GM18520 (cell line): ENCODE measurements at regions not wholly inside any gene's neighbourhood (a gene's known extent, or its start where the extent isn't known, plus 50 kb on each side); places are given as distances from the start of the nearest gene placed in this dataset.
"Not testable (repeated sequence)": the region's sequence is repeated elsewhere in the genome, so short reads cannot be mapped to it uniquely, and the experiment has no call there.

Experiments
- ATAC-seq: cut with Tn5 transposase; IDR thresholded peaks from one replicate; pipeline ENCODE4 v1.9.1; 2021; ENCODE audit not compliant: unreplicated experiment

DNA sequence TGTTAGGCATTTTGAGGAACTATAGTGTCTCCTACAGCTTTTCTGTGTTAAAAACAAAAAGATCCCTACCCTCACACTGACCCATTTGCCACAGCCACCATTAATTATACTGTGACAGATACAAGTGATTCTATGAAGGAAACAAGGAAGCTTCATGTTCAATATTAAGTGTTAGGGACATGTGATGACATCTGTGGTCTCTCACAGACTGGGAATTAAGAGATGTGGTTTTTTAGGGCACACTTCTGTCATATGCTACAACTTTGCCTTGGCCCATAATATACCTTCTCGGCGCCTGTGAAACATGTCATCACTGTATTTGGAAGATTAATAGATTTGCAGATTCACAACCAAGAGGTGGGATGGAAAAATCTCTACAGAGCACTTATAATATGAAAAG is 102.9 kb upstream of the TCF21 start:
- no peak for ATAC-seq

DNA sequence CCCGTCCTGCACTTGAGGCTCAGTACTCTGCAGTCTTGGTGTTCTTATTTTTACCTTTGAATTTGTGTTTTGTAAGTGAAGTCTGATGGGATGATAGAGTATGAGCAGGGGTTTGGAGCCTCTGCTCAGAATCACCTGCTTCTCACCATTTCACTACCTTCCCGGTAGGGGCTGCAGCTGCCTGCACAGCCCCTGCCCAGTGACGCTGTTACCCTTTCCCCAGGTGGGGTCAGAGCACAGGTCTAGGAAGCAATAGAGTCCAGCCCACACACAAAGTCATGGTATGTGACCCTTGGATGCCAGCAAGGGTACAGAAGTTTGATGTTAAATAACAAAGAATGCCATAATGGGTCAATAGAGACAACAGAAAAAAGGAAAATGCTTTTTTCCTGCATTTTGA is 101.8 kb upstream of the TCF21 start:
- ATAC-seq, result no peak

DNA sequence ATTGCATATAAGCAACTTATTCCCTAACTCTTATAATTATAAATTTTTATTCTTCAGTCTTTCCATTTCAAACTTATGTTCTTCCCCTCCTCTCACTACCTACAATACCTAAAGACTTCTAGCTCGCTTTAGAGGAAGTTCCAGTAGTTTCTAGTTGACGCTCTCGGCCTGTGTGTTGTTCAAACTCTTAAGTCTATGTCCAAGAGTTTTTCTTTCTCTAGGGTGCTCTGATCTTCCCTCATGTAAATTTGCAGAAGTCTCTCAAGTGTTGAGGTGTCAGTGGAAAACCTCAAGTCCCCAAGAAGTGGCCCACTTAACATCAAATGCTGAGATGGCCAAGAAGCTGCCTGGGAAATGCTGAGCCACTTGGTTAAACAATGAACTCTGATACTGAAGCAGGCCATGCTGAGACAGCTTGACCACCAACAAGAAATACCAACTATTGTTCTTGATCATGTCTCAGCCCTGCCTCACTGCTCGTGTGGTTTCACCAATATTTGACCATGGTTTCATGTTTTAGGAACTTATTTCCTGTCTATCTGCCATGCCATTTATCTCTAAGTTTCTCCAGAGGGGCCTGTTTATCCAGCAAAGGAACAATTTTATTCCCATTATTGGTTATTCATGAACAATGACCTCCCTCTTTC is 100.9 kb upstream of the TCF21 start:
- ATAC-seq, result no peak

DNA sequence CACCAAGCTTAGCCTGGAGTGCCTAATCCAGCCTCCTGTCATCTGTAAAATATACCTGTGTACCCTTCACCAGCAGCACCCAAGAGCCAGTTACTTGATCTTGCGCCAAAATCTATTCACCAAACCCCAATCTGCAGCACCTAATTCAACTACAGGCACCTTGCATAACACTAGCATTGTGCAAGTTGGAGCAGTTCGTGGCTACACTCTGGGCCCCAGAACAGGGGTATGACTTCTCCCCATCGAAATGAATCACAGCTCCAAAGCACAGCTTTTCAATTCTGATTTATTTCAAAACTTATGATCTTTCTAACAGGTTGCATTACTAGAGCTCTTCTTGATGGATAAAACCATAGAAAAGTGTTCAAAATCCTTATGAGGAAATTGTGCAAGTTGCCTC is 100.4 kb upstream of the TCF21 start:
- ATAC-seq, result no peak

DNA sequence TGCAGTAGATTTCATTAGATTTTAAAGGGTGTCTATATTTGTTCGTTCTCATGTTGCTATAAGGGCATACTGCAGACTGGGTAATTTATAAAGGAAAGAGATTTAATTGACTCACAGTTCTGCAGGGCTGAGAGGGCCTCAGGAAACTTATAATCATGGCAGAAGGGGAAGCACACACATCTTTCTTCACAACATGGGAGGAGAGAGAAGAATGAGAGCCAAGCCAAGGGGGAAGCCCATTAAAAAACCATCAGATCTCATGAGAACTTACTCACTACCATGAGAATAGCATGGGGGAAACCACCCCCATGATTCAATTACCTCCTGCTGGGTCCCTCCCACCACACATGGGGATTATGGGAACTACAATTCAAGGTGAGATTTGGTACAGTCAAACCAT is 99.5 kb upstream of the TCF21 start:
- not testable (repeated sequence) for ATAC-seq

DNA sequence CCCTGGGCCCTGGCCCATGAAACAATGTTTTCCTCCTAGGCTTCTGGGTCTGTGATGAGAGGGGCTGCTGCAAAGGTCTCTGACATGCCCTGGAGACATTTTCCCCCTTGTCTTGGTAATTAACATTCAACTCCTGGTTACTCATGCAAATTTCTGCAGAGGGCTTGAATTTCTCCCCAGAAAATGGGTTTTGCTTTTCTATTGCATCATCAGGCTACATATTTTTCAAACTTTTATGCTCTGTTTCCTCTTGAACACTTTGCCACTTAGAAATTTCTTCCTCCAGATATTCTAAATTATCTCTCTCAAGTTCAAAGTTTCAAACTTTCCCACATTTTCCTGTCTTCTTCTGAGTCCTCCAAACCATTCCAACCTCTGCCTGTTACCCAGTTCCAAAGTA is 98.2 kb upstream of the TCF21 start:
- not testable (repeated sequence) for ATAC-seq

DNA sequence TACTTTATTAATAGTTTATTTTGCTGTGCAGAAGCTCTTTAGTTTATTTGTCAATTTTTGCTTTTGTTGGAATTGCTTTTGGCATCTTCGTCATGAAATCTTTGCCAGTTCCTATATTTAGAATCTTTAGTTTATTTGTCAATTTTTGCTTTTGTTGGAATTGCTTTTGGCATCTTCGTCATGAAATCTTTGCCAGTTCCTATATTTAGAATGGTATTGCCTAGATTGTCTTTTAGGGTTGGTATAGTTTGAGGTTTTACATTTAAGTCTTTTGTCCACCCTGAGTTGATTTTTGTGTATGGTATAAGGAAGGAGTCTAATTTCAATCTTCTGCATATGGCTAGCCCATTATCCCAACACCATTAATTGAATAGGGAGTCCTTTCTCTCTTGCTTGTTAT is 93.9 kb upstream of the TCF21 start:
- not testable (repeated sequence) for ATAC-seq

DNA sequence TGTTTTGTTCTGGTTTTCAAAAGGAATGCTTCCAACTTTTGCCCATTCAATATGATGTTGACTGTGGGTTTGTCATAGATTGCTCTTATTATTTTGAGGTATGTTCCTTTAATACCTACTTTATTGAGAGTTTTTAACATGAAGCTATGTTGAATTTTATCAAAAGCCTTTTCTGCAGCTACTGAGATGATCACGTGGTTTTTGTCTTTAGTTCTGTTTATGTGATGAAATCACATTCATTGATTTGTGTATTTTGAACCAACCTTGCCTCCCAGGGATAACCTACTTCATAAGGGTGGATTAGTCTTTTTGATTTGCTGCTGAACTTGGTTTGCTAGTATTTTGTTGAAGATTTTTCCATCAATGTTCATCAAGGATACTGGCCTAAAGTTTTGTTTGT is 92.7 kb upstream of the TCF21 start:
- no peak for ATAC-seq

DNA sequence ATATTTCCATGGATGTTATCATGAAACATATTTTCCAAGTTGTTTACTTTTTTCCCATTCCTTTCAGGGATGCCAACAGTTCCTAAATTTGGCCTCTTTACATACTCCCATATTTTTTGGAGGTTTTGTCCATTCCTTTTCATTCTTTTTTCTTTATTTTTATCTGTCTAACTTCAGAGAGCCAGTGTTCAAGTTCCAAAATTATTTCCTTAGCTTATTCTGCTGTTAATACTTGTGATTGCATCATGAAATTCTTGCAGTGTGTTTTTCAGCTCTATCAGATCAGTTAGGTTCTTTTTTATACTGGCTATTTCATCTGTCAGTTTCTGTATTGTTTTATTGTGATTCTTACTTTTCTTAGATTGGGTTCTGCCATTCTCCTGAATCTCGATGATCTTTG is 89.9 kb upstream of the TCF21 start:
- no peak for ATAC-seq

DNA sequence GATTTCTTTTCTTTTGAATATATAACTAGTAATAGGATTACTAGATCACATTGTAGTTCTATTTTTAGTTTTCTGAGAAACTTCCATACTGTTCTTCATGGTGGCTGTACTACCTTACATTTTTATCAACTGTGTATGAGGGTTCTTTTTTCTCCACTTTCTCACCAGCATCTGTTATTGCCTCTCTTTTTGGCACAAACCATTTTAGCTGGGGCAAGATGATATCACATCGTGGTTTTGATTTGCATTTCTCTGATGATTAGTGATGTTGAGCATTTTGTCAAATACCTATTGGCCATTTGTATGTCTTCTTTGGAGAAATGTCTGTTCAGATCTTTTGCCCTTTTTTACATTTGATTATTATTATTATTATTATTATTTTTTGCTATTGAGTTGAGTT is 86.1 kb upstream of the TCF21 start:
- no peak for ATAC-seq

DNA sequence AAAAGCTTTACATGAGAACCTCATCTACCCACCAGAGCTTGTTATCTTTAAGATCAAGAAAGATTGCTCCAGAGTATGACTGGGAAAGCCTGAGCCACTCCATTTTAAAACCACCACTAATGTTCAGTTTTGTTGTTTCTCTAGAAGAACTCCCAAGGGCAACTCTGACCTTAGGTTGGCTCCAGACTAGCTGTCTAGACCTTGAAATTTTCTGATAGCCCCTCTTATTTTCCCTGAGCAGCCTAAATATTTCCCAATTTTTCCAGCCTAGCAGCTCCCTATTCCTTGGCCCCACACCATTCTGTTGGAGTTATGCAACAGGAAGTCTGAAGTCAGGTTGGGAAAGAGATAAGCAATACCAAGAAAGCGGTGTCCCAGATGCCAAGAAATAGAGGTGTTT is 84.6 kb upstream of the TCF21 start:
- ATAC-seq, result no peak

DNA sequence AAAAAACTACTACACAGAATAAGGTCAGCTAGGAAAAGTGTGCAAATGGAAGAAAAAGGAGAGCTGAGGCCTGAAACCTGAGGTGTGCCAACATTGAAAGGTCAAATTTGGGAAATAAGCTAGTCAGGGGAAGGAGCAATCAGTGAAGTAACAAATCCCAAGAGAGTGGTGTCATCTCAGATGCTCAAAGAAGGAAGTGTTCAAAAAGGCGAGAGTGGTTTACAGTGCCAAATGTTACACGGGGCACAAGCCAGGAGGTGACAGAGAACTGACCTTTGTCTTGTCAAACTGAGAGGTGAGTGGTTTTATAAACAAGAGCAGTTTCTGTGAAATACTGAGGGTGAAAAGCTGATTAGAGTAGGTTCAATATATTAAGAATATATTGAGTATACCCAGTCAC is 83.0 kb upstream of the TCF21 start:
- ATAC-seq, result peak; percentile 83

DNA sequence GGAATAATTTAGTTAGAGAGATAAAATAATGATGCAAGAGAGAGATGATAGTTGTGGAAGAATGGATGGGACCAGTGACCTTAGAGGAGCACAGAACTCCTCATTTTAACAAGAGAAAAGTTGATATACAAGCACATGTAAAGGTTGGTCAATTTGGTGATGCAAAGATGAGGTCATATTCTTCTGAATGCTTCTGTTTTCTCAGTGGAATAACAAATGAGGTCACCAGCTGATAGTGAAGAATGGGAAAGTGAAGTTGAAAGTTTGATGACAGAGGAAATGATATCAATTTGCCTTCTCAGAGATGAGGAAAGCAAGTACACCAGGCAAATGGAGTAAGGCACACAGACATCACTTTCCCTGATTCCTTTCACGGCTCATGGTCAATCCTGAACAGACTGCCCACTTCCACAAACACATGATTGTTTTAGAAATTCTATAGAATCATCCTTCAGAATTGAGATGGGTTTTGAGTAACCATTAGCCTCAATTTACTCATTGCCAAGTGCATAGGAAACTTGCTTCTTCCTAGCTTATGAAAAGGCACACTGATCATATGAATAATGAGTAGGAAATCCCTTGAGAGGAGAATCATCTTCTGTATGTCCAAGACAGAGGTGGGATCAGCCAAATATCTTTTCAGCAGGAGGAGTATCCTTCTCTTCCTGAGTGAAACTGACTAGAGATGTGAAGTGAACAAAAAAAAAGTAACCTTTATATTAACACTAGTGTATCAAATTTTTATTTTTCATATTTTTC is 82.4 kb upstream of the TCF21 start:
- ATAC-seq, result no peak

DNA sequence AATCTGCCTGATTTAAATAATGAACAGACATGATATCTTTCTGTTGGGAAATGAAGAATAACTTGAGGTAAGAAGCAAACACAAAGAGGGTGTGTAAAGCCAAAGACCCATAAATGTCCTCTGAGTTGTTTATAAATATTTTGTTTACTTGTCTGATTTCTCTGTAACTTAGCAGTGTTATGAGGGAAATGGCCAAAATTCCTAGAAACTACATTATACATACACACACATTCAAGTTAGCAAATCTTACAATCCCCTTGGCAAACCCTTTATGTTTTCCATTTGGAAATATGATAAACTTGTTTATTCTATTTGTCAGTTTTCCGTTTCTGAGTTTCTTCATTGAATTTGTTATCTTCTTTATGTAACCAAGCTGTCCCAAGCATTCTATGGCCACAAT is 81.4 kb upstream of the TCF21 start:
- no peak for ATAC-seq

DNA sequence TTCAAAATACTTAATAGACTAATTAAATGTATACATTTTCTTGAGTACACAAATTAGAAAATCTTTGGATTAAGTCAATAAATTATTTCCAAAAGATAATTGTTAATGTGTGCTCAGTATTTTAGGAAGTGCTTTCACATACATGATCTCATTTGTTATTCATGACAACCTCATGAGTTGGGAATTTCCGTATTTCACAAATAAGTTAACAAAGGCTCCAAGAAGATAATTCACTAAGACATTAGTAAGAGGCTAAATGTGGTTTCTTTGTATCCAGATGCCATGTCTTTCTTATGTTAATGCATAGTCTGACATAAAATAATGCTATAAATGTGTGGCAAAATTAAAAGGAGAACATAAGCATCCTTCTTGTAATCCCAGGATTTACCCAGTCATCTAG is 79.5 kb upstream of the TCF21 start:
- ATAC-seq, result no peak

DNA sequence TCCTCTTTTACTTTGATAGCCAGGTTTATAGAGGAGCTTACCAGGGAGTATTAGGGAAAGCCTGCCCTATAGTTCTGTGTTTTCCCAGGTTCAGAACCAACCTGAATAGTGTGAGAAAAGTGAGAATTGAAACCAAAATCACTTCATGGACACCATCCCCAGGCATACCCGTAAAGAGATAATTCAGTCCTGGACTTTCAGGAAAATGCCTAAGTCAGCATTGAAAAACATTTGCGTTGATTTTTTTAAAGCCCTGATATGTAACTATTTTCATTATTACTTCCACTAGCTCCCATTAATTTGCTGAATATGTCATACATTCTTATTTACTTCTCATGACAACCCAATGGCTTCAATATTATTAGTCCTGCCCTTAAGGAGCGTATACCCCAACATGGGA is 77.4 kb upstream of the TCF21 start:
- ATAC-seq, result no peak

DNA sequence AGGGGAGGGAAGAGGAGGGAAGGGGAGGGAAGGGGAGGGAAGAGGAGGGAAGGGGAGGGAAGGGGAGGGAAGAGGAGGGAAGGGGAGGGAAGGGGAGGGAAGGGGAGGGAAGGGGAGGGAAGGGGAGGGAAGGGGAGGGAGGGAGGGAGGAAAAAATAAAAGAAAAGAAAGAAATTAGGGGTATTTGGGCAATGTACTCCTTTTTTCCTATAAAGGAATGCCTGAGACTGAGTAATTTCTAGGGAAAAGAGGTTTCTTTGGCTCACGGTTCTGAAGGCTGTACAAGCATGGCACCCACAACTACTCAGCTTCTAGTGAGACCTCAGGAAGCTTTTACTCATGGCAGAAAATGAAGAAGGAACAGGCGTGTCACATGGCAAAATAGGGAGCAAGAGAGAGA is 76.5 kb upstream of the TCF21 start:
- ATAC-seq, result not testable (repeated sequence)

DNA sequence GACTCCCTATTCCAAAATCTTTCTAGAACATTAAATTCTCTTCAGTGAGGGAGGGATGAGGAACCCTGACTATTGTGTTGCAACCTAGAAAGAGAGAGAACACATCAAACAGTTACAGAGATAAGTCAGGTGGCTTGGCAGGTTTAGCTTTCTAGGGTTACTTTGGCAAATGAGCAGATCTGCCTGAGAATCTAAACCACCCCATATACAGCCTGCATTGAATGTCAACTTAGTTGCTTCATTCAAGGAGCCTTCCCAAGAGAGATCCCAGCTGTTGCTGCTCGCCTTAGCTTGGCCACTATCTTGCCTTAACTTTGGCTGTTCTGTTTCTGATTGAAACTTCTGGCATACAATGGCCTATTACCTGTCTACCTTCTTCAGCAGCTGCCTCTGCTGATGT is 74.7 kb upstream of the TCF21 start:
- no peak for ATAC-seq

DNA sequence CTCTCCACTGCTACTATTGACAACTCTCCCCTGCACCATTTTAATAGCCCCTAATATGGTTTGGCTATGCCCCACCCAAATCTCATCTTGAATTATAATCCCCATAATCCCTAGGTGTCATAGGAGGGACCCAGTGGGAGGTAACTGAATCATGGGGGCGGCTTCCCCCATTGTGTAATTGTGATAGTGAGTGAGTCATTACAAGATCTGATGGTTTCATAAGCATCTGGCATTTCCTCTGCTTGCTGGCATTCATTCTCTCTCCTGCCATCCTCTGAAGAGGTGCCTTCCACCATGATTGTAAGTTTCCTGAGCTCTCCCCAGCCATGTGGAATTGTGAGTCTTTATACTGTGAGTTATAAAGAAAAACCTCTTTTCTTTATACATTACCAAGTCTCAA is 74.1 kb upstream of the TCF21 start:
- no peak for ATAC-seq

DNA sequence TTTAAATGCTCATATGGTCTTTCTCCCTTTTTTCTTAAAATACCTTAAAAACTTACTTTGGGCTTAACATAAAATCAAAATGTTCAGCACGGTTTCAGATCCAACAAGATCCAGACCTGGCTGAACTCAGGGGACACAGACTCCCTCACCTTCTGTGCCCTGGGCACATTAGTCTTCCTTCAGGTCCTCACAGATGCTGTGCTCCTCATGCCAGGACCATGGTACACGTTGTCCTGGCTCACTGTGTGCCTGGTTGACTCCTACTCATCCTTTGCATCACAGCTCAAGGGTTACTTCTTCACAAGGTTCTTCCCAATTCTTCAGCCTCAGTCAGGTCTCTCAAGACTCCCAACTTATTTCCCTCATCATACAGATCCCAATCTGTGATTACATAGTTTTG is 73.6 kb upstream of the TCF21 start:
- no peak for ATAC-seq

DNA sequence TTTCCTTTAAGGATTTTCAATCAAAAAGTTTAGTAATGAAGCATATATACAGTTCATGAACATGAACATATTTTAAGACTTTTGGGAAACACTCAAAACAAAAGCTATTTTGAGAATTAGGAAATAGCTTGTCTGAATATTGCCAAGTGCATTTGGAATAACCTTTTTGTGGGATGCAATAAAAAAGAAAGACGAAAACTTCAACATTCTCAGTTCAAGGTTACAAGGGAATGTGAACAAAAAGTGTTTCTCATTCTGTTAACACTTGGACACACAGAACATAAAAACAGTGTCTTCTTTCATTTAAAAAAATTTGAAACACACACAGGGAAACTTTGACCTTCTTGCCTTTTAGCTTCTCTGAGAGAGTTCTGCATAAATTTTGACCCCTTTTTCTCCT is 72.7 kb upstream of the TCF21 start:
- ATAC-seq, result no peak

DNA sequence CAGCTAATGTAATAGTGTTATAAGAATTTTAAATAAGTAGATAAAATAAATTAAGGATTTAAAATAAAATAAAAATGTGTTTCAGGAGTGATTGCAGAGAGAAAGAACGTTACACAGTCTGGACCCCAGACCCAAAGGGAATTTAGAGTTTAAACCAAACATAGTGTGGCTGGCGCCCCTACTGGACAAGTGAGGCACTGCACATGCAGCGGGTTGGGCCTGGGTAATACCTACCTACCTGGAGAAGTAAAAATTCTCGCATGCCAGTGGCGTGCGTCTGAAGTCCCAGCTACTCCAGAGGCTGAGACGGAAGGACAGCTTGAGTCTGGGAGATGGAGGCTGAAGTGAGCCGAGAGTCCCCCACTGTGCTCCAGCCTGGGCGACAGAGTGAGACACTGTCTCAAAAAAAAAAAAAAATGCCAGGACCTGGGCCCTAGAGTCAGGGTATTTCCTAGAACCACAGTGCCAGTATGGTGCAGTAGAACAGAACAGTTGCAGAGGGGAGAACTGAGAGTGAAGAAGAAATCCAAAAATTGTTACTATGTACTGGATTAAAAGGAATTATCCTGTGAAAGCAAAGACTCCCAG is 71.4 kb upstream of the TCF21 start:
- ATAC-seq, result no peak

DNA sequence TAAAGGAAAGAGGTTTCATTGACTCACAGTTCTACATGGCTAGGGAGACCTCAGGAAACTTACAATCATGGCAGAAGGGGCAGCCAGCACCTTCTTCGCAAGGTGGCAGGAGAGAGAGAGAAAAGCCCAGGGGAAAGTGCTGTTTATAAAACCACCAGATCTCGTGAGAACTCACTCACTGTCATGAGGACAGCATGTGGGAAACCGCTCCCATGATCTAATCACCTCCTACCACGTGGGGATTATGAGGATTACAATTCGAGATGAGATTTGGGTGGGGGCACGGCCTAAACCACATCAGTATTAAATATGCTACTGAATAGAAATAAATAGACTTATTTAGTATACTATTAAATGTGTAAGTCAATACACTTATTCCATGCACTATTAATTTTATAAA is 70.6 kb upstream of the TCF21 start:
- no peak for ATAC-seq
